Liver (tissue), 7 donors: ENCODE measurements at regions not wholly inside any gene's neighbourhood (a gene's known extent, or its start where the extent isn't known, plus 50 kb on each side); places are given as distances from the start of the nearest gene placed in this dataset.

Source experiments
- DNase-seq: peaks from one replicate; pipeline ENCODE4 v3.0.0-alpha.2; 2017; ENCODE audit warnings: low spot score
- H3K27ac ChIP-seq, 2 donors: one replicate each; pipeline ENCODE4 v1.7.0; 2013; ENCODE audit warnings: inconsistent platforms in 2 of 2, low read length in 2 of 2, control low read depth in 1 of 2, low read depth in 1 of 2, mild to moderate bottlenecking in 1 of 2
- H3K27me3 ChIP-seq, 4 donors: one replicate each; pipeline versions ENCODE4 v1.6.1 to v1.7.0; 2013; ENCODE audit warnings: low read length in 3 of 4, inconsistent platforms in 1 of 4, mild to moderate bottlenecking in 1 of 4, moderate library complexity in 1 of 4; ENCODE audit not compliant: control insufficient read depth in 4 of 4, insufficient read depth in 4 of 4
- H3K36me3 ChIP-seq, 4 donors: one replicate each; pipeline versions ENCODE4 v1.6.1 to v1.7.0; 2013; ENCODE audit warnings: low read length in 3 of 4, mild to moderate bottlenecking in 3 of 4, low read depth in 1 of 4, moderate library complexity in 1 of 4; ENCODE audit not compliant: control insufficient read depth in 4 of 4, insufficient read depth in 3 of 4
- H3K4me1 ChIP-seq, 4 donors: one replicate each; pipeline versions ENCODE4 v1.6.1 to v1.7.0; 2013; ENCODE audit warnings: low read length in 3 of 4, mild to moderate bottlenecking in 3 of 4, moderate library complexity in 1 of 4; ENCODE audit not compliant: control insufficient read depth in 4 of 4, insufficient read depth in 4 of 4
- H3K4me3 ChIP-seq, 3 donors: one replicate each; pipeline versions ENCODE4 v1.6.1 to v1.7.0; 2013; ENCODE audit warnings: low read length in 3 of 3, control low read depth in 1 of 3, low read depth in 1 of 3, mild to moderate bottlenecking in 1 of 3
- H3K9ac ChIP-seq, 2 donors: one replicate each; pipeline ENCODE4 v1.7.0; 2013; ENCODE audit warnings: low read length in 2 of 2, mild to moderate bottlenecking in 2 of 2, moderate library complexity in 2 of 2, control low read depth in 1 of 2, low read depth in 1 of 2
- H3K9me3 ChIP-seq, 4 donors: one replicate each; pipeline versions ENCODE4 v1.6.1 to v1.7.0; 2013; ENCODE audit warnings: low read length in 3 of 4; ENCODE audit not compliant: control insufficient read depth in 4 of 4
- EGR1 ChIP-seq, 2 donors: IDR thresholded peaks; 2 replicates each; pipeline ENCODE4 v1.6.1; 2016 to 2018; ENCODE audit warnings: antibody characterized with exemption in 2 of 2, low read depth in 2 of 2
- FOXA1 ChIP-seq: IDR thresholded peaks from 2 replicates; pipeline ENCODE4 v1.6.1; 2016; ENCODE audit warnings: antibody characterized with exemption
- FOXA2 ChIP-seq: IDR thresholded peaks from 2 replicates; pipeline ENCODE4 v1.6.1; 2016; ENCODE audit warnings: antibody characterized with exemption
- GABPA ChIP-seq, 2 donors: IDR thresholded peaks in 1 of 2; conservative IDR thresholded peaks in 1 of 2; 2 replicates each; pipeline ENCODE4 v1.6.1; 2016; ENCODE audit warnings: antibody characterized with exemption in 2 of 2, mild to moderate bottlenecking in 1 of 2, moderate library complexity in 1 of 2
- HNF4A ChIP-seq, 2 donors: conservative IDR thresholded peaks; 2 replicates each; pipeline ENCODE4 v1.6.1; 2016; ENCODE audit warnings: antibody characterized with exemption in 2 of 2, mild to moderate bottlenecking in 2 of 2
- HNF4G ChIP-seq: IDR thresholded peaks from 2 replicates; pipeline ENCODE4 v1.6.1; 2016; ENCODE audit warnings: antibody characterized with exemption
- JUND ChIP-seq, 2 donors: IDR thresholded peaks; 2 replicates each; pipeline ENCODE4 v1.6.1; 2016; ENCODE audit warnings: antibody characterized with exemption in 2 of 2
- RAD21 ChIP-seq, 2 donors: IDR thresholded peaks; 2 replicates each; pipeline ENCODE4 v1.6.1; 2016; ENCODE audit warnings: antibody characterized with exemption in 2 of 2, mild to moderate bottlenecking in 2 of 2
- RXRA ChIP-seq, 2 donors: IDR thresholded peaks; 2 replicates each; pipeline ENCODE4 v1.6.1; 2017 to 2018; ENCODE audit warnings: antibody characterized with exemption in 2 of 2, mild to moderate bottlenecking in 1 of 2
- TAF1 ChIP-seq: conservative IDR thresholded peaks from 2 replicates; pipeline ENCODE4 v1.6.1; 2016; ENCODE audit warnings: antibody characterized with exemption, mild to moderate bottlenecking
- ZBTB33 ChIP-seq: IDR thresholded peaks from 2 replicates; pipeline ENCODE4 v1.6.1; 2016; ENCODE audit warnings: antibody characterized with exemption
- WGBS: extraction: QIAGEN DNeasy Blood & Tissue Kit; methylation state at CpG from one replicate; pipeline ENCODE4 v1.1.7; 2013; 5-methylcytosine and 5-hydroxymethylcytosine counted together
- TF ChIP-seq, protein P1 (sequence below): IDR thresholded peaks from 2 replicates; pipeline ENCODE4 v1.6.1; 2016; ENCODE audit warnings: antibody characterized with exemption, mild to moderate bottlenecking
- TF ChIP-seq, protein P2 (sequence below): IDR thresholded peaks from 2 replicates; pipeline ENCODE4 v1.6.1; 2016; ENCODE audit warnings: antibody characterized with exemption
- donor health status: healthy.
- donor health status: healthy.
- donor health status: healthy.
- donor health status: healthy.

- Histone ChIP-seq H3K27ac (no peak overlapping the region), H3K9me3 (peaks cover 2 to 7% (median 3%) of the 10 kb centered on the region in 4 donors), H3K4me3 (no peak overlapping the region), H3K36me3 (no peaks in the 10 kb centered on the region), H3K27me3 (no peaks in the 10 kb centered on the region), H3K4me1 (no peaks in the 10 kb centered on the region), H3K9ac (no peak overlapping the region)
- WGBS: 59% methylated on average over 14 of the region's 14 CpGs
- TF ChIP-seq ZBTB33: no peak
- TF ChIP-seq GABPA (IDR thresholded peaks at IDR 0.05 in 1 of 2, conservative IDR thresholded peaks at IDR 0.05 in 1 of 2): no peak
- DNase-seq: no peak
Measured at GRCh38 chr16:5917436-5918195, 820.0 kb upstream of the EEF2KMT start.

DNA sequence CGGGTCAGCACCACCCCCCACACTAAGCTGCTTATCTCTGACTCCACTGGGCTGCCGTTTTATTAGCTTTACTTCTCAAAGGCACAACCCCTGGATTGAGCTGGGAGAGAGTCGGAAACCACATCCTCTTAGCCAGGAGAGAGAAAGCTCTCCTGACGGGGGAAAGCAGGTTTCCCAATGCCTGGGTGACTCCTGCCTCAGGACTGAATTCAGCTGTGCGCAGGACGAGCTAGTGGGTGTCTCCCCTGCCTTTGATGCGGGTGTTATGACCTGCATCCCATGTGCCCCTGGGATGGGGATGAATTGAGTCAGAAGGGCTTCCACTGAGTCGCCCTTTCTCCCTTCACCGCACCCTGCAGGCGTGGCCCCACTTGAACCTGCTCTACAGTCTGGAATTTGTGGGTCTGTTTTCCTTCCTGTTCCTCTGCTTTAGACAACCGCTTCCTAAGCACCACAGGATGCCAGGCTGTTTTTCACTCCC, 819.2 kb upstream of the EEF2KMT start:
- Histone ChIP-seq H3K4me1 (no peaks in the 10 kb centered on the region), H3K9ac (no peak overlapping the region), H3K36me3 (no peaks in the 10 kb centered on the region), H3K4me3 (no peak overlapping the region), H3K9me3 (peaks cover 2 to 7% (median 3%) of the 10 kb centered on the region in 4 donors), H3K27me3 (peaks cover 0 to 3% (median 0%) of the 10 kb centered on the region in 4 donors), H3K27ac (no peak overlapping the region)
- 9% methylated on average over 11 of the region's 11 CpGs for WGBS
- TF ChIP-seq JUND (IDR thresholded peaks at IDR 0.05): no peak
- TF ChIP-seq HNF4A (conservative IDR thresholded peaks at IDR 0.05): no peak
- TF ChIP-seq, protein P1, sequence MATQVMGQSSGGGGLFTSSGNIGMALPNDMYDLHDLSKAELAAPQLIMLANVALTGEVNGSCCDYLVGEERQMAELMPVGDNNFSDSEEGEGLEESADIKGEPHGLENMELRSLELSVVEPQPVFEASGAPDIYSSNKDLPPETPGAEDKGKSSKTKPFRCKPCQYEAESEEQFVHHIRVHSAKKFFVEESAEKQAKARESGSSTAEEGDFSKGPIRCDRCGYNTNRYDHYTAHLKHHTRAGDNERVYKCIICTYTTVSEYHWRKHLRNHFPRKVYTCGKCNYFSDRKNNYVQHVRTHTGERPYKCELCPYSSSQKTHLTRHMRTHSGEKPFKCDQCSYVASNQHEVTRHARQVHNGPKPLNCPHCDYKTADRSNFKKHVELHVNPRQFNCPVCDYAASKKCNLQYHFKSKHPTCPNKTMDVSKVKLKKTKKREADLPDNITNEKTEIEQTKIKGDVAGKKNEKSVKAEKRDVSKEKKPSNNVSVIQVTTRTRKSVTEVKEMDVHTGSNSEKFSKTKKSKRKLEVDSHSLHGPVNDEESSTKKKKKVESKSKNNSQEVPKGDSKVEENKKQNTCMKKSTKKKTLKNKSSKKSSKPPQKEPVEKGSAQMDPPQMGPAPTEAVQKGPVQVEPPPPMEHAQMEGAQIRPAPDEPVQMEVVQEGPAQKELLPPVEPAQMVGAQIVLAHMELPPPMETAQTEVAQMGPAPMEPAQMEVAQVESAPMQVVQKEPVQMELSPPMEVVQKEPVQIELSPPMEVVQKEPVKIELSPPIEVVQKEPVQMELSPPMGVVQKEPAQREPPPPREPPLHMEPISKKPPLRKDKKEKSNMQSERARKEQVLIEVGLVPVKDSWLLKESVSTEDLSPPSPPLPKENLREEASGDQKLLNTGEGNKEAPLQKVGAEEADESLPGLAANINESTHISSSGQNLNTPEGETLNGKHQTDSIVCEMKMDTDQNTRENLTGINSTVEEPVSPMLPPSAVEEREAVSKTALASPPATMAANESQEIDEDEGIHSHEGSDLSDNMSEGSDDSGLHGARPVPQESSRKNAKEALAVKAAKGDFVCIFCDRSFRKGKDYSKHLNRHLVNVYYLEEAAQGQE: no peak
- no peak for TF ChIP-seq FOXA1
- TF ChIP-seq, protein P2, sequence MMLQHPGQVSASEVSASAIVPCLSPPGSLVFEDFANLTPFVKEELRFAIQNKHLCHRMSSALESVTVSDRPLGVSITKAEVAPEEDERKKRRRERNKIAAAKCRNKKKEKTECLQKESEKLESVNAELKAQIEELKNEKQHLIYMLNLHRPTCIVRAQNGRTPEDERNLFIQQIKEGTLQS: no peak
- no peak for TF ChIP-seq RXRA (IDR thresholded peaks at IDR 0.05)
- no peak for TF ChIP-seq RAD21 (IDR thresholded peaks at IDR 0.05)
- TF ChIP-seq HNF4G: no peak
- TF ChIP-seq FOXA2: no peak
- no peak for DNase-seq

GRCh38 chr16:5911241-5911640, 813.6 kb upstream of the EEF2KMT start:
- no peaks in the 10 kb centered on the region for H3K4me1 ChIP-seq
- 19% methylated on average over 10 of the region's 10 CpGs for WGBS
- TF ChIP-seq ZBTB33 (no peak), GABPA (IDR thresholded peaks at IDR 0.05 in 1 of 2, conservative IDR thresholded peaks at IDR 0.05 in 1 of 2) (no peak), RAD21 (IDR thresholded peaks at IDR 0.05) (no peak), HNF4G (no peak), HNF4A (conservative IDR thresholded peaks at IDR 0.05) (no peak), TAF1 (no peak), EGR1 (IDR thresholded peaks at IDR 0.05; ENCODE audit: low read depth in 2 of 2) (no peak), FOXA1 (no peak), RXRA (IDR thresholded peaks at IDR 0.05) (no peak)
- TF ChIP-seq, protein P2: no peak
- TF ChIP-seq, protein P1: no peak

More at GRCh38 chr16:5911241-5911640, 813.6 kb upstream of the EEF2KMT start:
- H3K27me3 ChIP-seq: peaks cover 0 to 3% (median 1%) of the 10 kb centered on the region in 4 donors
- DNase-seq: no peak
- H3K9ac ChIP-seq: no peak overlapping the region
- H3K36me3 ChIP-seq: no peaks in the 10 kb centered on the region
- no peak overlapping the region for H3K4me3 ChIP-seq
- H3K27ac ChIP-seq: no peak overlapping the region
- H3K9me3 ChIP-seq: peaks cover 2 to 7% (median 3%) of the 10 kb centered on the region in 4 donors
